WTC11 (cell line): ENCODE measurements at regions not wholly inside any gene's neighbourhood (a gene's known extent, or its start where the extent isn't known, plus 50 kb on each side); places are given as distances from the start of the nearest gene placed in this dataset.

Source experiments
- ATAC-seq: fragments of 200-7000 bp; cut with Tn5 transposase; 2 replicates; pipeline ENCODE4 v1.10.0; 2021; ENCODE audit warnings: mild to moderate bottlenecking, moderate library complexity
- CTCF ChIA-PET: fragments of 300-600 bp; sonication (Branson Sonifier 250); formaldehyde crosslinking; loops from one replicate; lab custom pipeline; 2021; ENCODE audit warnings: antibody characterized with exemption; lab: Charles Lee
- POLR2A ChIA-PET: fragments of 350-600 bp; sonication (Branson Sonifier 250); formaldehyde crosslinking; loops from one replicate; lab custom pipeline; 2021; ENCODE audit warnings: antibody characterized with exemption; lab: Charles Lee
- DNase-seq: peaks from one replicate; pipeline ENCODE4 v3.0.0; 2021; ENCODE audit warnings: low spot score
- H3K27ac Mint-ChIP-seq: 2 replicates; pipeline ENCODE4 v1.8.0; 2021; ENCODE audit warnings: mixed read lengths
- H3K27me3 Mint-ChIP-seq: 2 replicates; pipeline ENCODE4 v1.8.0; 2021; ENCODE audit warnings: low read depth, mild to moderate bottlenecking, moderate library complexity, mixed read lengths
- H3K36me3 Mint-ChIP-seq: 2 replicates; pipeline ENCODE4 v1.8.0; 2021; ENCODE audit warnings: mixed read lengths
- H3K4me1 Mint-ChIP-seq: 2 replicates; pipeline ENCODE4 v1.8.0; 2022; ENCODE audit warnings: mixed read lengths
- H3K4me3 Mint-ChIP-seq: 2 replicates; pipeline ENCODE4 v1.8.0; 2021; ENCODE audit warnings: mild to moderate bottlenecking, moderate library complexity, mixed read lengths
- H3K9me3 Mint-ChIP-seq: 2 replicates; pipeline ENCODE4 v1.8.0; 2021; ENCODE audit warnings: mixed read lengths
- FOXK1 ChIP-seq: sonication (generic); formaldehyde crosslinking; IDR thresholded peaks from 2 replicates; pipeline ENCODE4 v1.8.0; 2022; ENCODE audit warnings: mild to moderate bottlenecking, moderate library complexity, missing genetic modification reagents
- IRF2 ChIP-seq: sonication (generic); formaldehyde crosslinking; IDR thresholded peaks from 2 replicates; pipeline ENCODE4 v1.8.0; 2022; ENCODE audit warnings: low read depth, missing genetic modification reagents, borderline replicate concordance
- NFE2L1 ChIP-seq: sonication (generic); formaldehyde crosslinking; IDR thresholded peaks from 2 replicates; pipeline ENCODE4 v1.8.1; 2023; ENCODE audit warnings: missing genetic modification reagents
- RELA ChIP-seq: sonication (generic); formaldehyde crosslinking; IDR thresholded peaks from 2 replicates; pipeline ENCODE4 v1.8.1; 2022; ENCODE audit warnings: missing genetic modification reagents, mild to moderate bottlenecking, borderline replicate concordance
- TCF7 ChIP-seq: sonication (generic); formaldehyde crosslinking; IDR thresholded peaks from 2 replicates; pipeline ENCODE4 v1.8.0; 2022; ENCODE audit warnings: mild to moderate bottlenecking, low read depth, missing genetic modification reagents, moderate library complexity
- ZBTB21 ChIP-seq: sonication (generic); formaldehyde crosslinking; IDR thresholded peaks from 2 replicates; pipeline ENCODE4 v1.8.1; 2023; ENCODE audit warnings: mild to moderate bottlenecking, missing genetic modification reagents, borderline replicate concordance
- ZNF219 ChIP-seq: sonication (generic); formaldehyde crosslinking; IDR thresholded peaks from 2 replicates; pipeline ENCODE4 v1.8.0; 2023; ENCODE audit warnings: missing genetic modification reagents, mild to moderate bottlenecking, borderline replicate concordance
- TF ChIP-seq, protein P1 (sequence below): sonication (generic); formaldehyde crosslinking; conservative IDR thresholded peaks from 2 replicates; pipeline ENCODE4 v1.8.1; 2022; ENCODE audit warnings: mild to moderate bottlenecking, missing genetic modification reagents
- TF ChIP-seq, protein P2 (sequence below): sonication (generic); formaldehyde crosslinking; IDR thresholded peaks from 2 replicates; pipeline ENCODE4 v1.8.1; 2023; ENCODE audit warnings: mild to moderate bottlenecking, moderate library complexity, missing genetic modification reagents
- TF ChIP-seq, protein P3 (sequence below): sonication (generic); formaldehyde crosslinking; IDR thresholded peaks from 2 replicates; pipeline ENCODE4 v1.8.1; 2023; ENCODE audit warnings: mild to moderate bottlenecking, missing genetic modification reagents, moderate library complexity
- TF ChIP-seq, protein P4 (sequence below): sonication (generic); formaldehyde crosslinking; IDR thresholded peaks from 2 replicates; pipeline ENCODE4 v1.8.0; 2023; ENCODE audit warnings: missing genetic modification reagents
- TF ChIP-seq, protein P5 (sequence below): sonication (generic); formaldehyde crosslinking; IDR thresholded peaks from 2 replicates; pipeline ENCODE4 v1.8.1; 2022; ENCODE audit warnings: low read depth, mild to moderate bottlenecking, moderate library complexity, missing genetic modification reagents, borderline replicate concordance
- TF ChIP-seq, protein P6 (sequence below): fragments of 250-450 bp; sonication (Bioruptor Pico); IDR thresholded peaks from 2 replicates; pipeline ENCODE4 v1.8.0; 2021; ENCODE audit warnings: mild to moderate bottlenecking
- TF ChIP-seq, protein P7 (sequence below): sonication (generic); formaldehyde crosslinking; conservative IDR thresholded peaks from 2 replicates; pipeline ENCODE4 v1.8.1; 2023; ENCODE audit warnings: mild to moderate bottlenecking, low read depth, missing genetic modification reagents, moderate library complexity

DNA sequence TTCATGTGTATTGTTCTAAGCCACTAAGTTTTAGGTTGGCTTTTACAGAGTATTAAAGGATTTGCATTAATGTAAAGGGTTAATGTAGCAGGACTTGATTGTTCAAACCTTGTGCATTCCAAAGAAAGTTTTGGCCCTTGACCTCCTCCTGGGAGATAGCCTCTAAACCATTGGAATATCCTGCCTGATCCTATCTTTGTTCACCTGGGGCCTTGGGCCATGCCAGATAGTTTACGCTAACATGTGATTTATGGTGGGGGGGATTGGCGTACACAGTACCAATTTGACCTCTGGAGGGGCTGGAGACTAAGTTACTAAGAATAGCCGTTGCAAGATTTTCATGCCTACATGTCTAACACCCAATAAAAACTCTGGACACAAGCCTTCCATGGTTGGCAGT lies 1002.7 kb upstream of the PABPC4L start:
- Mint-ChIP-seq H3K9me3 (no peaks in the 10 kb centered on the region), H3K27me3 (no peaks in the 10 kb centered on the region), H3K27ac (no peak overlapping the region), H3K4me3 (no peak overlapping the region), H3K36me3 (no peaks in the 10 kb centered on the region), H3K4me1 (peaks cover 8% of the 10 kb centered on the region)
- ChIA-PET POLR2A (no interaction called here), CTCF (no interaction called here)
- no peak for TF ChIP-seq IRF2 (CRISPR knock-in tag)
- no peak for TF ChIP-seq NFE2L1 (CRISPR knock-in tag)
- TF ChIP-seq, protein P1, sequence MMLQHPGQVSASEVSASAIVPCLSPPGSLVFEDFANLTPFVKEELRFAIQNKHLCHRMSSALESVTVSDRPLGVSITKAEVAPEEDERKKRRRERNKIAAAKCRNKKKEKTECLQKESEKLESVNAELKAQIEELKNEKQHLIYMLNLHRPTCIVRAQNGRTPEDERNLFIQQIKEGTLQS (CRISPR knock-in tag) = no peak
- TF ChIP-seq TCF7 (CRISPR knock-in tag) = no peak
- DNase-seq (no peak), ATAC-seq (no peak)

DNA sequence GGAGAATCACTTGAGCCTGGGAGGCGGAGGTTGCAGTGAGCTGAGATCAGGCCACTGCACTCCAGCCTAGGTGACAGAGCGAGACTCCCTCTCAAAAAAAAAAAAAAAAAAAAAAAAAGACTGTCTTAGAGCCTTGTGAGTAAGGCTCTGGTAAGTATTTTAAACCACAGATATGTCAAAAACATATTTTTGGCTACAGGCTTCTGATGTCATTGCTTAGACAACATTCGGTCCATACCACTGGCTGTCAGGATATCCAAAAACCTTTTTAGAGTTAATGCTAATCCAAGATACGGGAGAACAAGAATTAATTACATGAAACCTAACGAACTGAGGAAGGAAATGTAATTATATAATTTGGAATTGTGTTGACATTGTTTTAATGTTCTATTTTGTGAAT lies 999.5 kb upstream of the PABPC4L start:
- ATAC-seq = no peak
- POLR2A ChIA-PET = interaction anchor here (0.7 kb wide), 1 partner anchor 10 kb away, joined by 4 read pairs; no protein-coding TSS in a partner anchor

More for the DNA sequence above, 999.5 kb upstream of the PABPC4L start:
- CTCF ChIA-PET = no interaction called here
- Mint-ChIP-seq H3K27me3 (no peaks in the 10 kb centered on the region), H3K36me3 (no peaks in the 10 kb centered on the region), H3K4me3 (no peak overlapping the region), H3K27ac (no peak overlapping the region), H3K9me3 (no peaks in the 10 kb centered on the region), H3K4me1 (peaks cover 19% of the 10 kb centered on the region)
- no peak for DNase-seq
- TF ChIP-seq FOXK1 (CRISPR knock-in tag) = no peak
- TF ChIP-seq, protein P2, sequence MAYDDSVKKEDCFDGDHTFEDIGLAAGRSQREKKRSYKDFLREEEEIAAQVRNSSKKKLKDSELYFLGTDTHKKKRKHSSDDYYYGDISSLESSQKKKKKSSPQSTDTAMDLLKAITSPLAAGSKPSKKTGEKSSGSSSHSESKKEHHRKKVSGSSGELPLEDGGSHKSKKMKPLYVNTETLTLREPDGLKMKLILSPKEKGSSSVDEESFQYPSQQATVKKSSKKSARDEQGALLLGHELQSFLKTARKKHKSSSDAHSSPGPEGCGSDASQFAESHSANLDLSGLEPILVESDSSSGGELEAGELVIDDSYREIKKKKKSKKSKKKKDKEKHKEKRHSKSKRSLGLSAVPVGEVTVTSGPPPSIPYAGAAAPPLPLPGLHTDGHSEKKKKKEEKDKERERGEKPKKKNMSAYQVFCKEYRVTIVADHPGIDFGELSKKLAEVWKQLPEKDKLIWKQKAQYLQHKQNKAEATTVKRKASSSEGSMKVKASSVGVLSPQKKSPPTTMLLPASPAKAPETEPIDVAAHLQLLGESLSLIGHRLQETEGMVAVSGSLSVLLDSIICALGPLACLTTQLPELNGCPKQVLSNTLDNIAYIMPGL (CRISPR knock-in tag) = no peak
- TF ChIP-seq, protein P3, sequence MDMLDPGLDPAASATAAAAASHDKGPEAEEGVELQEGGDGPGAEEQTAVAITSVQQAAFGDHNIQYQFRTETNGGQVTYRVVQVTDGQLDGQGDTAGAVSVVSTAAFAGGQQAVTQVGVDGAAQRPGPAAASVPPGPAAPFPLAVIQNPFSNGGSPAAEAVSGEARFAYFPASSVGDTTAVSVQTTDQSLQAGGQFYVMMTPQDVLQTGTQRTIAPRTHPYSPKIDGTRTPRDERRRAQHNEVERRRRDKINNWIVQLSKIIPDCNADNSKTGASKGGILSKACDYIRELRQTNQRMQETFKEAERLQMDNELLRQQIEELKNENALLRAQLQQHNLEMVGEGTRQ (CRISPR knock-in tag) = no peak
- TF ChIP-seq ZBTB21 (CRISPR knock-in tag) = no peak
- no peak for TF ChIP-seq ZNF219 (CRISPR knock-in tag)
- TF ChIP-seq, protein P4, sequence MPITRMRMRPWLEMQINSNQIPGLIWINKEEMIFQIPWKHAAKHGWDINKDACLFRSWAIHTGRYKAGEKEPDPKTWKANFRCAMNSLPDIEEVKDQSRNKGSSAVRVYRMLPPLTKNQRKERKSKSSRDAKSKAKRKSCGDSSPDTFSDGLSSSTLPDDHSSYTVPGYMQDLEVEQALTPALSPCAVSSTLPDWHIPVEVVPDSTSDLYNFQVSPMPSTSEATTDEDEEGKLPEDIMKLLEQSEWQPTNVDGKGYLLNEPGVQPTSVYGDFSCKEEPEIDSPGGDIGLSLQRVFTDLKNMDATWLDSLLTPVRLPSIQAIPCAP (CRISPR knock-in tag) = no peak
- TF ChIP-seq, protein P5, sequence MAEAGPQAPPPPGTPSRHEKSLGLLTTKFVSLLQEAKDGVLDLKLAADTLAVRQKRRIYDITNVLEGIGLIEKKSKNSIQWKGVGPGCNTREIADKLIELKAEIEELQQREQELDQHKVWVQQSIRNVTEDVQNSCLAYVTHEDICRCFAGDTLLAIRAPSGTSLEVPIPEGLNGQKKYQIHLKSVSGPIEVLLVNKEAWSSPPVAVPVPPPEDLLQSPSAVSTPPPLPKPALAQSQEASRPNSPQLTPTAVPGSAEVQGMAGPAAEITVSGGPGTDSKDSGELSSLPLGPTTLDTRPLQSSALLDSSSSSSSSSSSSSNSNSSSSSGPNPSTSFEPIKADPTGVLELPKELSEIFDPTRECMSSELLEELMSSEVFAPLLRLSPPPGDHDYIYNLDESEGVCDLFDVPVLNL = no peak
- TF ChIP-seq, protein P6, sequence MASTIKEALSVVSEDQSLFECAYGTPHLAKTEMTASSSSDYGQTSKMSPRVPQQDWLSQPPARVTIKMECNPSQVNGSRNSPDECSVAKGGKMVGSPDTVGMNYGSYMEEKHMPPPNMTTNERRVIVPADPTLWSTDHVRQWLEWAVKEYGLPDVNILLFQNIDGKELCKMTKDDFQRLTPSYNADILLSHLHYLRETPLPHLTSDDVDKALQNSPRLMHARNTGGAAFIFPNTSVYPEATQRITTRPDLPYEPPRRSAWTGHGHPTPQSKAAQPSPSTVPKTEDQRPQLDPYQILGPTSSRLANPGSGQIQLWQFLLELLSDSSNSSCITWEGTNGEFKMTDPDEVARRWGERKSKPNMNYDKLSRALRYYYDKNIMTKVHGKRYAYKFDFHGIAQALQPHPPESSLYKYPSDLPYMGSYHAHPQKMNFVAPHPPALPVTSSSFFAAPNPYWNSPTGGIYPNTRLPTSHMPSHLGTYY (CRISPR knock-in tag) = no peak
- TF ChIP-seq RELA = no peak
- TF ChIP-seq, protein P7, sequence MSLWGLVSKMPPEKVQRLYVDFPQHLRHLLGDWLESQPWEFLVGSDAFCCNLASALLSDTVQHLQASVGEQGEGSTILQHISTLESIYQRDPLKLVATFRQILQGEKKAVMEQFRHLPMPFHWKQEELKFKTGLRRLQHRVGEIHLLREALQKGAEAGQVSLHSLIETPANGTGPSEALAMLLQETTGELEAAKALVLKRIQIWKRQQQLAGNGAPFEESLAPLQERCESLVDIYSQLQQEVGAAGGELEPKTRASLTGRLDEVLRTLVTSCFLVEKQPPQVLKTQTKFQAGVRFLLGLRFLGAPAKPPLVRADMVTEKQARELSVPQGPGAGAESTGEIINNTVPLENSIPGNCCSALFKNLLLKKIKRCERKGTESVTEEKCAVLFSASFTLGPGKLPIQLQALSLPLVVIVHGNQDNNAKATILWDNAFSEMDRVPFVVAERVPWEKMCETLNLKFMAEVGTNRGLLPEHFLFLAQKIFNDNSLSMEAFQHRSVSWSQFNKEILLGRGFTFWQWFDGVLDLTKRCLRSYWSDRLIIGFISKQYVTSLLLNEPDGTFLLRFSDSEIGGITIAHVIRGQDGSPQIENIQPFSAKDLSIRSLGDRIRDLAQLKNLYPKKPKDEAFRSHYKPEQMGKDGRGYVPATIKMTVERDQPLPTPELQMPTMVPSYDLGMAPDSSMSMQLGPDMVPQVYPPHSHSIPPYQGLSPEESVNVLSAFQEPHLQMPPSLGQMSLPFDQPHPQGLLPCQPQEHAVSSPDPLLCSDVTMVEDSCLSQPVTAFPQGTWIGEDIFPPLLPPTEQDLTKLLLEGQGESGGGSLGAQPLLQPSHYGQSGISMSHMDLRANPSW = no peak
